ENCODE measurements at regions not wholly inside any gene's neighbourhood (a gene's known extent, or its start where the extent isn't known, plus 50 kb on each side); places are given as distances from the start of the nearest gene placed in this dataset.

GRCh38 chr2:51441786-51442185 lies 409.9 kb upstream of the NRXN1 start:
- 84 to 90% (median 87%) methylated on average over 8 of the region's 8 CpGs for WGBS, 3 donors
- Histone ChIP-seq H3K27me3 (no peaks in the 10 kb centered on the region), H3K27ac (no peak overlapping the region), H3K4me3 (no peak overlapping the region), H3K9me3 (no peaks in the 10 kb centered on the region), H3K4me1 (ENCODE audit: insufficient read depth) (no peaks in the 10 kb centered on the region), H3K36me3 (no peaks in the 10 kb centered on the region)
- TF ChIP-seq EP300 (IDR thresholded peaks at IDR 0.05) (no peak), POLR2A (IDR thresholded peaks at IDR 0.05) (no peak), CTCF (IDR thresholded peaks at IDR 0.05) (no peak)
- intact Hi-C loops (cut with DNase I), result no loop called here
- no peak for DNase-seq

- TF ChIP-seq POLR2A (IDR thresholded peaks at IDR 0.05), result no peak
- no peak overlapping the region for H3K4me3 ChIP-seq
- intact Hi-C loops (cut with DNase I), result no loop called here
- WGBS, 3 donors, result 67 to 79% (median 67%) methylated on average over 2 of the region's 2 CpGs
- no peak overlapping the region for H3K27ac ChIP-seq
- H3K4me1 ChIP-seq (ENCODE audit: insufficient read depth), result no peaks in the 10 kb centered on the region
- H3K36me3 ChIP-seq, result no peaks in the 10 kb centered on the region
- no peak for DNase-seq
- no peaks in the 10 kb centered on the region for H3K9me3 ChIP-seq
- no peaks in the 10 kb centered on the region for H3K27me3 ChIP-seq
These were observed 392.5 kb upstream of the NRXN1 start for GRCh38 chr2:51424418-51424817.

GRCh38 chr2:51420511-51420910 lies 388.6 kb upstream of the NRXN1 start:
- Histone ChIP-seq H3K27ac (no peak overlapping the region), H3K4me3 (no peak overlapping the region), H3K9me3 (no peaks in the 10 kb centered on the region), H3K4me1 (ENCODE audit: insufficient read depth) (no peaks in the 10 kb centered on the region), H3K36me3 (no peaks in the 10 kb centered on the region), H3K27me3 (no peaks in the 10 kb centered on the region)
- intact Hi-C loops (cut with DNase I), result no loop called here
- 7 to 11% (median 9%) methylated on average over 3 of the region's 3 CpGs for WGBS, 3 donors
- no peak for DNase-seq
- TF ChIP-seq EP300 (IDR thresholded peaks at IDR 0.05) (no peak), CTCF (IDR thresholded peaks at IDR 0.05) (no peak), POLR2A (IDR thresholded peaks at IDR 0.05) (no peak)

- DNase-seq, result no peak
- Histone ChIP-seq H3K4me1 (ENCODE audit: insufficient read depth) (no peaks in the 10 kb centered on the region), H3K27ac (no peak overlapping the region), H3K4me3 (no peak overlapping the region), H3K9me3 (no peaks in the 10 kb centered on the region), H3K27me3 (no peaks in the 10 kb centered on the region), H3K36me3 (no peaks in the 10 kb centered on the region)
- TF ChIP-seq CTCF (IDR thresholded peaks at IDR 0.05) (no peak), EP300 (IDR thresholded peaks at IDR 0.05) (no peak), POLR2A (IDR thresholded peaks at IDR 0.05) (no peak)
- 84 to 98% (median 94%) methylated on average over 1 of the region's 1 CpG for WGBS, 3 donors
- intact Hi-C loops (cut with DNase I), result no loop called here
These were observed 381.8 kb upstream of the NRXN1 start for GRCh38 chr2:51413726-51414125.

GRCh38 chr2:51410331-51410730 lies 378.4 kb upstream of the NRXN1 start:
- H3K9me3 ChIP-seq, result no peaks in the 10 kb centered on the region
- TF ChIP-seq EP300 (IDR thresholded peaks at IDR 0.05), result no peak
- no peak for TF ChIP-seq CTCF (IDR thresholded peaks at IDR 0.05)
- TF ChIP-seq POLR2A (IDR thresholded peaks at IDR 0.05), result no peak
- intact Hi-C loops (cut with DNase I), result no loop called here
- no peaks in the 10 kb centered on the region for H3K36me3 ChIP-seq
- H3K4me3 ChIP-seq, result no peak overlapping the region
- WGBS, 3 donors, result 33 to 42% (median 39%) methylated on average over 3 of the region's 3 CpGs
- H3K27me3 ChIP-seq, result no peaks in the 10 kb centered on the region
- H3K27ac ChIP-seq, result no peak overlapping the region
- no peak for DNase-seq
- no peaks in the 10 kb centered on the region for H3K4me1 ChIP-seq (ENCODE audit: insufficient read depth)
